Small intestine (tissue), 7 donors: ENCODE measurements at regions not wholly inside any gene's neighbourhood (a gene's known extent, or its start where the extent isn't known, plus 50 kb on each side); places are given as distances from the start of the nearest gene placed in this dataset.
"Not testable (repeated sequence)": the region's sequence is repeated elsewhere in the genome, so short reads cannot be mapped to it uniquely, and the experiment has no call there.

Experiments
- DNase-seq, 2 donors: peaks; one replicate each; pipeline versions ENCODE4 v3.0.0 to v3.0.0-alpha.2; 2013
- FAIRE-seq: peaks from 2 replicates; lab custom pipeline; 2012; peaks lifted over from hg19 to GRCh38; lab: Jason Lieb, UNC
- H3K27ac ChIP-seq, 3 donors: one replicate each; pipeline ENCODE4 v1.5.1; 2013; ENCODE audit warnings: low read length in 2 of 3, mild to moderate bottlenecking in 2 of 3, control low read depth in 1 of 3, inconsistent platforms in 1 of 3, low read depth in 1 of 3, moderate library complexity in 1 of 3
- H3K27me3 ChIP-seq, 3 donors: one replicate each; pipeline ENCODE4 v1.6.1; 2013; ENCODE audit warnings: low read length in 3 of 3, inconsistent platforms in 1 of 3; ENCODE audit not compliant: control insufficient read depth in 3 of 3, insufficient read depth in 3 of 3
- H3K36me3 ChIP-seq, 3 donors: one replicate each; pipeline ENCODE4 v1.6.1; 2013; ENCODE audit warnings: low read length in 3 of 3, inconsistent platforms in 1 of 3, low read depth in 1 of 3, mild to moderate bottlenecking in 1 of 3, moderate library complexity in 1 of 3; ENCODE audit not compliant: control insufficient read depth in 3 of 3, insufficient read depth in 2 of 3
- H3K4me1 ChIP-seq, 3 donors: one replicate each; pipeline ENCODE4 v1.6.1; 2013; ENCODE audit warnings: low read length in 2 of 3, inconsistent platforms in 1 of 3, low read depth in 1 of 3, mild to moderate bottlenecking in 1 of 3, moderate library complexity in 1 of 3; ENCODE audit not compliant: control insufficient read depth in 3 of 3, insufficient read depth in 2 of 3
- H3K4me3 ChIP-seq, 3 donors: one replicate each; pipeline ENCODE4 v1.5.1; 2013; ENCODE audit warnings: low read length in 3 of 3, control low read depth in 1 of 3, inconsistent platforms in 1 of 3, low read depth in 1 of 3, mild to moderate bottlenecking in 1 of 3, moderate library complexity in 1 of 3
- H3K9me3 ChIP-seq, 2 donors: one replicate each; pipeline ENCODE4 v1.6.1; 2013; ENCODE audit warnings: low read depth in 1 of 2, low read length in 1 of 2; ENCODE audit not compliant: control insufficient read depth in 2 of 2, insufficient read depth in 1 of 2
- WGBS, 3 donors: extraction: QIAGEN DNeasy Blood & Tissue Kit; methylation state at CpG; one replicate each; pipeline ENCODE4 v1.1.7; 2013; 5-methylcytosine and 5-hydroxymethylcytosine counted together
- donor health status: healthy with polysubstance abuse.
- donor health status: control.
- donor health status: control.
- donor health status: Bipolar disorder and iron deficiency.
- donor health status: healthy.

GRCh38 chr22:23459645-23460516 lies 120.2 kb downstream of the IGLL1 start:
- H3K9me3 ChIP-seq, DNase-seq, H3K27me3 ChIP-seq, H3K36me3 ChIP-seq, H3K27ac ChIP-seq, H3K4me1 ChIP-seq, FAIRE-seq, H3K4me3 ChIP-seq: not testable (repeated sequence)
- 74 to 85% (median 83%) methylated on average over 21 to 24 of the region's 24 CpGs for WGBS, 3 donors

- no peak overlapping the region for H3K27ac ChIP-seq
- no peaks in the 10 kb centered on the region for H3K4me1 ChIP-seq
- H3K27me3 ChIP-seq: no peaks in the 10 kb centered on the region
- no peaks in the 10 kb centered on the region for H3K9me3 ChIP-seq
- 93 to 94% (median 93%) methylated on average over 61 to 64 of the region's 64 CpGs for WGBS, 3 donors
- no peak for DNase-seq
- H3K4me3 ChIP-seq: no peak overlapping the region
- FAIRE-seq: no peak
- H3K36me3 ChIP-seq: peaks cover 0 to 4% (median 0%) of the 10 kb centered on the region in 3 donors
Measured at GRCh38 chr22:23458663-23459541, 121.2 kb downstream of the IGLL1 start.

GRCh38 chr22:23457380-23457985 lies 122.6 kb downstream of the IGLL1 start:
- H3K27me3 ChIP-seq: no peaks in the 10 kb centered on the region
- no peak for FAIRE-seq
- DNase-seq: no peak
- H3K4me3 ChIP-seq: no peak overlapping the region
- peaks cover 0 to 4% (median 0%) of the 10 kb centered on the region in 3 donors for H3K36me3 ChIP-seq
- H3K9me3 ChIP-seq: no peaks in the 10 kb centered on the region
- H3K27ac ChIP-seq: no peak overlapping the region
- WGBS, 3 donors: 58 to 73% (median 64%) methylated on average over 21 of the region's 21 CpGs
- no peaks in the 10 kb centered on the region for H3K4me1 ChIP-seq

- not testable (repeated sequence) for H3K4me1 ChIP-seq, H3K9me3 ChIP-seq, H3K27ac ChIP-seq, FAIRE-seq, H3K27me3 ChIP-seq, H3K36me3 ChIP-seq, H3K4me3 ChIP-seq, DNase-seq
- WGBS, 3 donors: 58 to 79% (median 62%) methylated on average over 27 of the region's 27 CpGs
Measured at GRCh38 chr22:23456666-23457379, 123.3 kb downstream of the IGLL1 start.

GRCh38 chr22:23454345-23454744 lies 125.7 kb downstream of the IGLL1 start:
- not testable (repeated sequence) for H3K36me3 ChIP-seq, H3K4me1 ChIP-seq, H3K9me3 ChIP-seq, H3K27me3 ChIP-seq, FAIRE-seq, H3K27ac ChIP-seq, H3K4me3 ChIP-seq, DNase-seq
- 67 to 77% (median 75%) methylated on average over 9 of the region's 9 CpGs for WGBS, 3 donors

GRCh38 chr22:23453277-23453676 lies 126.8 kb downstream of the IGLL1 start:
- no peak for FAIRE-seq
- Histone ChIP-seq H3K27me3 (no peaks in the 10 kb centered on the region), H3K36me3 (no peaks in the 10 kb centered on the region), H3K9me3 (no peaks in the 10 kb centered on the region), H3K27ac (no peak overlapping the region), H3K4me1 (no peaks in the 10 kb centered on the region), H3K4me3 (no peak overlapping the region)
- WGBS, 3 donors: 76 to 83% (median 82%) methylated on average over 9 of the region's 9 CpGs
- no peak for DNase-seq

- 75 to 78% (median 75%) methylated on average over 23 of the region's 23 CpGs for WGBS, 3 donors
- Histone ChIP-seq H3K9me3 (no peaks in the 10 kb centered on the region), H3K27ac (no peak overlapping the region), H3K36me3 (no peaks in the 10 kb centered on the region), H3K27me3 (no peaks in the 10 kb centered on the region), H3K4me1 (no peaks in the 10 kb centered on the region), H3K4me3 (no peak overlapping the region)
- FAIRE-seq (no peak), DNase-seq (no peak)
Measured at GRCh38 chr22:23452231-23453010, 127.7 kb downstream of the IGLL1 start.
